ENCODE measurements at regions not wholly inside any gene's neighbourhood (a gene's known extent, or its start where the extent isn't known, plus 50 kb on each side); places are given as distances from the start of the nearest gene placed in this dataset.

DNA sequence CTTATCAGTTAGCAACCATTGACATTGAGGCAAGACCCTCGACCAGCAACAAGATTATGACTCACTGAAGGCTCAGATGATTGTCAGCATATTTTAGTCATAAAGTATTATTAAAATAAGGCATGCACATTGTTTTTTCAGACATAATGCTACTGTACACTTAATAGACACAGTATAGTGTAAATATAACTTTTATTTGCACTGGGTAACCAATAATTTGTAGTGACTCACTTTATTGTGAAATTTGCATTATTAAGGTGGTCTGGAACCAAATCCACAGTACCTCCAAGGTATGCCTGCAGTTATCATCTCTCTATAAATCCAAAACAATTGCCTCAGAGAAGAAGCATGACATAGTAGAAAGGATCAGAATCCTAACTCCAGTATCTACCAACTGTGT lies 330.1 kb upstream of the SMIM31 start (continued):
- TF ChIP-seq, protein P1, sequence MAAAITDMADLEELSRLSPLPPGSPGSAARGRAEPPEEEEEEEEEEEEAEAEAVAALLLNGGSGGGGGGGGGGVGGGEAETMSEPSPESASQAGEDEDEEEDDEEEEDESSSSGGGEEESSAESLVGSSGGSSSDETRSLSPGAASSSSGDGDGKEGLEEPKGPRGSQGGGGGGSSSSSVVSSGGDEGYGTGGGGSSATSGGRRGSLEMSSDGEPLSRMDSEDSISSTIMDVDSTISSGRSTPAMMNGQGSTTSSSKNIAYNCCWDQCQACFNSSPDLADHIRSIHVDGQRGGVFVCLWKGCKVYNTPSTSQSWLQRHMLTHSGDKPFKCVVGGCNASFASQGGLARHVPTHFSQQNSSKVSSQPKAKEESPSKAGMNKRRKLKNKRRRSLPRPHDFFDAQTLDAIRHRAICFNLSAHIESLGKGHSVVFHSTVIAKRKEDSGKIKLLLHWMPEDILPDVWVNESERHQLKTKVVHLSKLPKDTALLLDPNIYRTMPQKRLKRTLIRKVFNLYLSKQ (tag by site-specific recombination; IDR thresholded peaks at IDR 0.05; ENCODE audit: borderline replicate concordance), result no peak
- TF ChIP-seq ZNF530 (tag by site-specific recombination; IDR thresholded peaks at IDR 0.05; ENCODE audit: low read depth) (no peak), ZNF248 (tag by site-specific recombination; IDR thresholded peaks at IDR 0.05) (no peak), KLF1 (tag by site-specific recombination; IDR thresholded peaks at IDR 0.05) (no peak), GLI2 (tag by site-specific recombination; IDR thresholded peaks at IDR 0.05; ENCODE audit: borderline replicate concordance, low read depth) (no peak), GLI4 (tag by site-specific recombination; IDR thresholded peaks at IDR 0.05) (no peak), SALL2 (tag by site-specific recombination; IDR thresholded peaks at IDR 0.05; ENCODE audit: borderline replicate concordance) (no peak)

DNA sequence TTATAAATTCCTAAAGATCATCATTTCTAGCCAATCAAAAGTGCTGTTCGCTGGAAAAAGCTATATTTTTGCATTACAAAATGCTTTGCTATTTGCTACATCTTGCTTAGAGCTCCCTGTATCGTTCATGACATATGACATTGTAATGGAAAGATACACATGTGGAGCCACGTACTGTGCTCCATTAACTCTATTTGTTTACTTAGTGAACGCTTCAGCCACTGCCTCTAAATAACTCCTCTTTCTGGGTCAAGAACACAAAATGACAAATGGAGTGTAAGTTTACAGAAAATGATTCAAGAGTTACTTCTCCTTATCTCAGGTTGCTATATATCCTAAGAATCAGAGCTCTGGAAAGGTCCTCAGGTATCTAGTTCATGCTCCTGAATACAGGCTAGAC lies 329.1 kb upstream of the SMIM31 start:
- H3K36me3 ChIP-seq (ENCODE audit: control insufficient read depth in 2 of 2, insufficient read depth in 1 of 2, low read length in 2 of 2), result no peaks in the 10 kb centered on the region
- ChIA-PET POLR2A (no interaction called here), CTCF (no interaction called here)
- H3K27ac ChIP-seq (ENCODE audit: extremely low read depth, low read depth, low read length), result no peak overlapping the region
- no peaks in the 10 kb centered on the region for H3K9me3 ChIP-seq (ENCODE audit: control insufficient read depth, insufficient read depth, low read depth, low read length)
- H3K4me3 ChIP-seq (ENCODE audit: low read depth, low read length), result no peak overlapping the region
- TF ChIP-seq, protein P2, sequence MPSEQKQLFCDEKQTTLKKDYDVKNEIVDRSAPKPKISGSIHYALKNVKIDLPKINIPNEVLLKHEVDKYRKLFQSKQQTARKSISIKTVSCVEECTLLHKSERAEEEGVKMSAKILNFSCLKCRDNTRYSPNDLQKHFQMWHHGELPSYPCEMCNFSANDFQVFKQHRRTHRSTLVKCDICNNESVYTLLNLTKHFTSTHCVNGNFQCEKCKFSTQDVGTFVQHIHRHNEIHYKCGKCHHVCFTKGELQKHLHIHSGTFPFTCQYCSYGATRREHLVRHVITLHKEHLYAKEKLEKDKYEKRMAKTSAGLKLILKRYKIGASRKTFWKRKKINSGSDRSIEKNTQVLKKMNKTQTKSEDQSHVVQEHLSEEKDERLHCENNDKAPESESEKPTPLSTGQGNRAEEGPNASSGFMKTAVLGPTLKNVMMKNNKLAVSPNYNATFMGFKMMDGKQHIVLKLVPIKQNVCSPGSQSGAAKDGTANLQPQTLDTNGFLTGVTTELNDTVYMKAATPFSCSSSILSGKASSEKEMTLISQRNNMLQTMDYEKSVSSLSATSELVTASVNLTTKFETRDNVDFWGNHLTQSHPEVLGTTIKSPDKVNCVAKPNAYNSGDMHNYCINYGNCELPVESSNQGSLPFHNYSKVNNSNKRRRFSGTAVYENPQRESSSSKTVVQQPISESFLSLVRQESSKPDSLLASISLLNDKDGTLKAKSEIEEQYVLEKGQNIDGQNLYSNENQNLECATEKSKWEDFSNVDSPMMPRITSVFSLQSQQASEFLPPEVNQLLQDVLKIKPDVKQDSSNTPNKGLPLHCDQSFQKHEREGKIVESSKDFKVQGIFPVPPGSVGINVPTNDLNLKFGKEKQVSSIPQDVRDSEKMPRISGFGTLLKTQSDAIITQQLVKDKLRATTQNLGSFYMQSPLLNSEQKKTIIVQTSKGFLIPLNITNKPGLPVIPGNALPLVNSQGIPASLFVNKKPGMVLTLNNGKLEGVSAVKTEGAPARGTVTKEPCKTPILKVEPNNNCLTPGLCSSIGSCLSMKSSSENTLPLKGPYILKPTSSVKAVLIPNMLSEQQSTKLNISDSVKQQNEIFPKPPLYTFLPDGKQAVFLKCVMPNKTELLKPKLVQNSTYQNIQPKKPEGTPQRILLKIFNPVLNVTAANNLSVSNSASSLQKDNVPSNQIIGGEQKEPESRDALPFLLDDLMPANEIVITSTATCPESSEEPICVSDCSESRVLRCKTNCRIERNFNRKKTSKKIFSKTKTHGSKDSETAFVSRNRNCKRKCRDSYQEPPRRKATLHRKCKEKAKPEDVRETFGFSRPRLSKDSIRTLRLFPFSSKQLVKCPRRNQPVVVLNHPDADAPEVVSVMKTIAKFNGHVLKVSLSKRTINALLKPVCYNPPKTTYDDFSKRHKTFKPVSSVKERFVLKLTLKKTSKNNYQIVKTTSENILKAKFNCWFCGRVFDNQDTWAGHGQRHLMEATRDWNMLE (tag by site-specific recombination; conservative IDR thresholded peaks at IDR 0.05; ENCODE audit: low read depth), result no peak
- TF ChIP-seq ZBTB20 (tag by site-specific recombination; IDR thresholded peaks at IDR 0.05) (no peak), SP2 (tag by site-specific recombination; IDR thresholded peaks at IDR 0.05) (no peak), ZNF707 (tag by site-specific recombination; IDR thresholded peaks at IDR 0.05) (no peak), YY1 (tag by site-specific recombination; IDR thresholded peaks at IDR 0.05) (no peak), ZNF621 (tag by site-specific recombination; IDR thresholded peaks at IDR 0.05) (no peak), ZNF416 (tag by site-specific recombination; IDR thresholded peaks at IDR 0.05) (no peak), ZNF747 (tag by site-specific recombination; IDR thresholded peaks at IDR 0.05) (no peak), ZNF768 (tag by site-specific recombination; IDR thresholded peaks at IDR 0.05) (no peak), ZNF239 (tag by site-specific recombination; IDR thresholded peaks at IDR 0.05) (no peak), ZNF19 (tag by site-specific recombination; IDR thresholded peaks at IDR 0.05; ENCODE audit: low read depth) (no peak)
- TF ChIP-seq, protein P3, sequence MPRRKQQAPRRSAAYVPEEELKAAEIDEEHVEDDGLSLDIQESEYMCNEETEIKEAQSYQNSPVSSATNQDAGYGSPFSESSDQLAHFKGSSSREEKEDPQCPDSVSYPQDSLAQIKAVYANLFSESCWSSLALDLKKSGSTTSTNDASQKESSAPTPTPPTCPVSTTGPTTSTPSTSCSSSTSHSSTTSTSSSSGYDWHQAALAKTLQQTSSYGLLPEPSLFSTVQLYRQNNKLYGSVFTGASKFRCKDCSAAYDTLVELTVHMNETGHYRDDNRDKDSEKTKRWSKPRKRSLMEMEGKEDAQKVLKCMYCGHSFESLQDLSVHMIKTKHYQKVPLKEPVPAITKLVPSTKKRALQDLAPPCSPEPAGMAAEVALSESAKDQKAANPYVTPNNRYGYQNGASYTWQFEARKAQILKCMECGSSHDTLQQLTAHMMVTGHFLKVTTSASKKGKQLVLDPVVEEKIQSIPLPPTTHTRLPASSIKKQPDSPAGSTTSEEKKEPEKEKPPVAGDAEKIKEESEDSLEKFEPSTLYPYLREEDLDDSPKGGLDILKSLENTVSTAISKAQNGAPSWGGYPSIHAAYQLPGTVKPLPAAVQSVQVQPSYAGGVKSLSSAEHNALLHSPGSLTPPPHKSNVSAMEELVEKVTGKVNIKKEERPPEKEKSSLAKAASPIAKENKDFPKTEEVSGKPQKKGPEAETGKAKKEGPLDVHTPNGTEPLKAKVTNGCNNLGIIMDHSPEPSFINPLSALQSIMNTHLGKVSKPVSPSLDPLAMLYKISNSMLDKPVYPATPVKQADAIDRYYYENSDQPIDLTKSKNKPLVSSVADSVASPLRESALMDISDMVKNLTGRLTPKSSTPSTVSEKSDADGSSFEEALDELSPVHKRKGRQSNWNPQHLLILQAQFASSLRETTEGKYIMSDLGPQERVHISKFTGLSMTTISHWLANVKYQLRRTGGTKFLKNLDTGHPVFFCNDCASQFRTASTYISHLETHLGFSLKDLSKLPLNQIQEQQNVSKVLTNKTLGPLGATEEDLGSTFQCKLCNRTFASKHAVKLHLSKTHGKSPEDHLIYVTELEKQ (tag by site-specific recombination; IDR thresholded peaks at IDR 0.05; ENCODE audit: borderline replicate concordance), result no peak
- TF ChIP-seq, protein P4, sequence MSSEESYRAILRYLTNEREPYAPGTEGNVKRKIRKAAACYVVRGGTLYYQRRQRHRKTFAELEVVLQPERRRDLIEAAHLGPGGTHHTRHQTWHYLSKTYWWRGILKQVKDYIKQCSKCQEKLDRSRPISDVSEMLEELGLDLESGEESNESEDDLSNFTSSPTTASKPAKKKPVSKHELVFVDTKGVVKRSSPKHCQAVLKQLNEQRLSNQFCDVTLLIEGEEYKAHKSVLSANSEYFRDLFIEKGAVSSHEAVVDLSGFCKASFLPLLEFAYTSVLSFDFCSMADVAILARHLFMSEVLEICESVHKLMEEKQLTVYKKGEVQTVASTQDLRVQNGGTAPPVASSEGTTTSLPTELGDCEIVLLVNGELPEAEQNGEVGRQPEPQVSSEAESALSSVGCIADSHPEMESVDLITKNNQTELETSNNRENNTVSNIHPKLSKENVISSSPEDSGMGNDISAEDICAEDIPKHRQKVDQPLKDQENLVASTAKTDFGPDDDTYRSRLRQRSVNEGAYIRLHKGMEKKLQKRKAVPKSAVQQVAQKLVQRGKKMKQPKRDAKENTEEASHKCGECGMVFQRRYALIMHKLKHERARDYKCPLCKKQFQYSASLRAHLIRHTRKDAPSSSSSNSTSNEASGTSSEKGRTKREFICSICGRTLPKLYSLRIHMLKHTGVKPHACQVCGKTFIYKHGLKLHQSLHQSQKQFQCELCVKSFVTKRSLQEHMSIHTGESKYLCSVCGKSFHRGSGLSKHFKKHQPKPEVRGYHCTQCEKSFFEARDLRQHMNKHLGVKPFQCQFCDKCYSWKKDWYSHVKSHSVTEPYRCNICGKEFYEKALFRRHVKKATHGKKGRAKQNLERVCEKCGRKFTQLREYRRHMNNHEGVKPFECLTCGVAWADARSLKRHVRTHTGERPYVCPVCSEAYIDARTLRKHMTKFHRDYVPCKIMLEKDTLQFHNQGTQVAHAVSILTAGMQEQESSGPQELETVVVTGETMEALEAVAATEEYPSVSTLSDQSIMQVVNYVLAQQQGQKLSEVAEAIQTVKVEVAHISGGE (tag by site-specific recombination; conservative IDR thresholded peaks at IDR 0.05; ENCODE audit: low read depth), result no peak
- H3K4me1 ChIP-seq (ENCODE audit: control insufficient read depth, insufficient read depth, low read length), result no peaks in the 10 kb centered on the region
